HCT116 (cell line): ENCODE measurements at regions not wholly inside any gene's neighbourhood (a gene's known extent, or its start where the extent isn't known, plus 50 kb on each side); places are given as distances from the start of the nearest gene placed in this dataset.
A peak's percentile ranks its signal among the peaks of the same experiment; 100 is the strongest.

Experiments
- ATAC-seq: fragments of 200-7000 bp; cut with Tn5 transposase; 2 replicates; pipeline ENCODE4 v1.9.1; 2020; ENCODE audit warnings: mild to moderate bottlenecking, moderate library complexity
- BruUV-seq: library from RNA; stranded (reverse); fragments of 400-500 nt; replicated peaks from 2 replicates; lab custom pipeline; 2021; lab: Mats Ljungman, UMichigan
- CTCF ChIA-PET: fragments of 300-600 bp; sonication (Branson Sonifier 250); formaldehyde crosslinking; loops from one replicate; lab custom pipeline; 2021; ENCODE audit warnings: antibody characterized with exemption; lab: Charles Lee
- POLR2A ChIA-PET: fragments of 300-600, 350-600 bp; sonication (Branson Sonifier 250); formaldehyde crosslinking; loops from one replicate; lab custom pipeline; 2021; ENCODE audit warnings: antibody characterized with exemption; lab: Charles Lee
- RAD21 ChIA-PET, 2 experiments: fragments of 300-600 bp; sonication (Branson Sonifier 250); formaldehyde crosslinking; loops; one replicate each; lab custom pipeline; 2023; ENCODE audit warnings: low total read pairs in 2 of 2; ENCODE audit not compliant: uncharacterized antibody in 2 of 2, unreplicated experiment in 2 of 2, low non-redundant PET in 1 of 2; lab: Charles Lee
- DNase-seq: peaks from one replicate; pipeline ENCODE4 v3.0.0-alpha.2; 2010; ENCODE audit warnings: low read depth, low spot score
- H2AFZ ChIP-seq: fragments of 200-600 bp; shearing (Covaris generic), sonication (generic); 2 replicates; pipeline ENCODE4 v1.6.1; 2017; ENCODE audit warnings: low read depth, mixed run types, mixed read lengths, antibody characterized with exemption, low read length; ENCODE audit not compliant: poor library complexity, severe bottlenecking
- H3K27ac ChIP-seq: 2 replicates; pipeline ENCODE4 v1.5.1; 2012; ENCODE audit warnings: low read depth, low read length
- H3K27me3 ChIP-seq: fragments of 200-600 bp; sonication (generic); 2 replicates; pipeline ENCODE4 v1.6.1; 2016; ENCODE audit warnings: mixed run types, low read length, mixed read lengths; ENCODE audit not compliant: insufficient read depth
- H3K36me3 ChIP-seq, 2 experiments: fragments of 200-500 bp in 1 of 2; fragments of 200-600 bp in 1 of 2; sonication (Bioruptor generic) in 1 of 2; sonication (generic) in 1 of 2; 2 replicates each; pipeline versions ENCODE4 v1.5.1 to v1.6.1; 2014 to 2016; ENCODE audit warnings: low read length in 2 of 2, inconsistent platforms in 1 of 2, mixed read lengths in 1 of 2, mixed run types in 1 of 2; ENCODE audit not compliant: insufficient read depth in 2 of 2, control insufficient read depth in 1 of 2
- H3K4me1 ChIP-seq, 2 experiments: fragments of 200-600 bp in 1 of 2; sonication (generic) in 1 of 2; 2 replicates each; pipeline versions ENCODE4 v1.5.1 to v1.6.1; 2012 to 2017; ENCODE audit warnings: low read length in 2 of 2, inconsistent platforms in 1 of 2, mild to moderate bottlenecking in 1 of 2, mixed read lengths in 1 of 2, mixed run types in 1 of 2, moderate library complexity in 1 of 2; ENCODE audit not compliant: insufficient read depth in 2 of 2, control insufficient read depth in 1 of 2
- H3K4me2 ChIP-seq: fragments of 200-600 bp; sonication (generic); 2 replicates; pipeline ENCODE4 v1.6.1; 2017; ENCODE audit warnings: mixed run types, low read length, mixed read lengths
- H3K4me3 ChIP-seq, 2 experiments: fragments of 200-600 bp in 1 of 2; sonication (generic) in 1 of 2; replicated peaks in 1 of 2; 2 replicates each; pipeline ENCODE4 v1.5.1; 2011 to 2016; ENCODE audit warnings: low read length in 2 of 2, control low read depth in 1 of 2, low read depth in 1 of 2, mild to moderate bottlenecking in 1 of 2, mixed read lengths in 1 of 2, mixed run types in 1 of 2
- H3K79me2 ChIP-seq: fragments of 200-600 bp; sonication (generic); 2 replicates; pipeline ENCODE4 v1.6.1; 2017; ENCODE audit warnings: mild to moderate bottlenecking, mixed run types, low read length, moderate library complexity, mixed read lengths; ENCODE audit not compliant: insufficient read depth
- H3K9ac ChIP-seq: fragments of 200-600 bp; sonication (generic); 2 replicates; pipeline ENCODE4 v1.6.1; 2016; ENCODE audit warnings: low read length, mixed read lengths
- H3K9me2 ChIP-seq: fragments of 200-600 bp; sonication (generic), shearing (Covaris generic); 2 replicates; pipeline ENCODE4 v1.6.1; 2017; ENCODE audit warnings: mixed run types, mild to moderate bottlenecking, moderate library complexity; ENCODE audit not compliant: insufficient read depth
- H3K9me3 ChIP-seq, 2 experiments: fragments of 200-500 bp in 1 of 2; fragments of 200-600 bp in 1 of 2; sonication (Bioruptor generic) in 1 of 2; sonication (generic) in 1 of 2; 2 replicates each; pipeline ENCODE4 v1.6.1; 2014 to 2017; ENCODE audit warnings: low read length in 2 of 2, mixed read lengths in 2 of 2, inconsistent platforms in 1 of 2, low read depth in 1 of 2, mild to moderate bottlenecking in 1 of 2, mixed run types in 1 of 2, moderate library complexity in 1 of 2; ENCODE audit not compliant: control insufficient read depth in 1 of 2, insufficient read depth in 1 of 2
- H4K20me1 ChIP-seq: fragments of 200-600 bp; sonication (generic), shearing (Covaris generic); 2 replicates; pipeline ENCODE4 v1.6.1; 2017; ENCODE audit warnings: mixed run types, mild to moderate bottlenecking, moderate library complexity; ENCODE audit not compliant: insufficient read depth
- CBX3 ChIP-seq: IDR thresholded peaks from 2 replicates; pipeline ENCODE4 v1.6.1; 2012; ENCODE audit warnings: low read depth
- CEBPB ChIP-seq: IDR thresholded peaks from 2 replicates; pipeline ENCODE4 v1.6.1; 2012; ENCODE audit warnings: low read depth
- EGR1 ChIP-seq: IDR thresholded peaks from 2 replicates; pipeline ENCODE4 v1.6.1; 2012; ENCODE audit warnings: low read depth
- ELF1 ChIP-seq: IDR thresholded peaks from 2 replicates; pipeline ENCODE4 v1.6.1; 2012; ENCODE audit warnings: low read depth, borderline replicate concordance
- EZH2 ChIP-seq: fragments of 200-600 bp; sonication (generic); IDR thresholded peaks from 2 replicates; pipeline ENCODE4 v1.6.1; 2017; ENCODE audit warnings: antibody characterized with exemption, mixed run types
- EZH2phosphoT487 ChIP-seq: fragments of 200-600 bp; IDR thresholded peaks from 2 replicates; pipeline ENCODE4 v1.6.1; 2018; ENCODE audit warnings: antibody characterized with exemption, borderline replicate concordance
- FOSL1 ChIP-seq: IDR thresholded peaks from 2 replicates; pipeline ENCODE4 v1.6.1; 2012; ENCODE audit warnings: low read depth
- JUND ChIP-seq: IDR thresholded peaks from 2 replicates; pipeline ENCODE4 v1.6.1; 2012
- SIN3A ChIP-seq: IDR thresholded peaks from 2 replicates; pipeline ENCODE4 v1.6.1; 2012; ENCODE audit warnings: low read depth
- SP1 ChIP-seq: IDR thresholded peaks from 2 replicates; pipeline ENCODE4 v1.6.1; 2012; ENCODE audit warnings: low read depth
- TCF7L2 ChIP-seq: IDR thresholded peaks from 2 replicates; pipeline ENCODE4 v1.7.0; 2011; ENCODE audit warnings: borderline replicate concordance, inconsistent platforms; ENCODE audit not compliant: insufficient read depth, insufficient read length; ENCODE audit errors: extremely low read depth
- YY1 ChIP-seq: IDR thresholded peaks from 2 replicates; pipeline ENCODE4 v1.6.1; 2011; ENCODE audit warnings: low read length, low read depth, moderate library complexity, mild to moderate bottlenecking; ENCODE audit not compliant: insufficient replicate concordance; ENCODE audit errors: extremely low read depth
- ZFX ChIP-seq: fragments of 450-650 bp; IDR thresholded peaks from 2 replicates; pipeline ENCODE4 v1.6.1; 2017
- ZNF274 ChIP-seq: fragments of 200-500 bp; sonication (Bioruptor generic); IDR thresholded peaks from 2 replicates; pipeline ENCODE4 v1.6.1; 2014; ENCODE audit warnings: mild to moderate bottlenecking, low read depth, low read length, inconsistent platforms
- intact Hi-C: fragments of 100-400 bp; cut with micrococcal nuclease; formaldehyde crosslinking; loops from 2 replicates; pipeline ENCODE4 v1.10.0; 2022
- TF ChIP-seq, protein P1 (sequence below): IDR thresholded peaks from 2 replicates; pipeline ENCODE4 v1.6.1; 2012
- TF ChIP-seq, protein P2 (sequence below): IDR thresholded peaks from 2 replicates; pipeline ENCODE4 v1.6.1; 2012; ENCODE audit warnings: low read depth
- TF ChIP-seq, protein P3 (sequence below): IDR thresholded peaks from 2 replicates; pipeline ENCODE4 v1.6.1; 2012
- TF ChIP-seq, protein P4 (sequence below): IDR thresholded peaks from 2 replicates; pipeline ENCODE4 v1.6.1; 2011; ENCODE audit warnings: mild to moderate bottlenecking, low read length, moderate library complexity; ENCODE audit not compliant: insufficient replicate concordance; ENCODE audit errors: extremely low read depth
- TF ChIP-seq, protein P5 (sequence below), 3 experiments: fragments of 200-600 bp in 1 of 3; sonication (generic) in 1 of 3; IDR thresholded peaks in 2 of 3; conservative IDR thresholded peaks in 1 of 3; 2 replicates each; pipeline ENCODE4 v1.5.1; 2012 to 2017; ENCODE audit warnings: low read depth in 2 of 3, low read length in 2 of 3, antibody characterized with exemption in 1 of 3, borderline replicate concordance in 1 of 3, control low read depth in 1 of 3, mild to moderate bottlenecking in 1 of 3, mixed read lengths in 1 of 3, mixed run types in 1 of 3, moderate library complexity in 1 of 3; ENCODE audit not compliant: insufficient read depth in 1 of 3

DNA sequence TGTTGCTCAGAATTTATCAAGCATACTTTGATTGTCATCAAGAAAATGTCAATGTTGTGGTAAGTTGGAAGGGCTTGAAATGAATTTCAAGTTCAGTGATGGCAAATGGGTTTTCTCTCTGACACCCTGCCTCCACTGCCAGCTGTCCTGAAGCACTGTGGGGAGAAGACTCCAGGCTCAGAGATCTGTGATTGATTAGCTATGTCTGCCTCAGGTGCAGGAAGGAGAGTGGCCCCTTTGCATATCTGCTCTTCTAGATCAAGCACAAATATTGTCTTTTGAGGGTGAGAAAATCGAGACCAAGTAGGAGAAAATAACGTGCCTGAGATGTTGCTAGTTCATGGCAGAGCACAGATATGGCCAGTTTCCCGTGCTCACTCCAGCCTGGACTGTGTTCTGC is 178.8 kb upstream of the GLI2 start:
- H3K4me3 ChIP-seq, result no peak overlapping the region
- no peaks in the 10 kb centered on the region for H3K9me2 ChIP-seq
- H3K9me3 ChIP-seq, result no peaks in the 10 kb centered on the region
- CTCF ChIA-PET, result no interaction called here
- no peaks in the 10 kb centered on the region for H4K20me1 ChIP-seq
- no peak overlapping the region for H3K4me2 ChIP-seq
- DNase-seq (peak; percentile 15), ATAC-seq (no peak)
- intact Hi-C loops, result no loop called here
- POLR2A ChIA-PET, result no interaction called here
- BruUV-seq, result no TSS peak
- H3K36me3 ChIP-seq, result no peaks in the 10 kb centered on the region
- no peaks in the 10 kb centered on the region for H3K79me2 ChIP-seq
- no peak overlapping the region for H2AFZ ChIP-seq
- H3K9ac ChIP-seq, result no peak overlapping the region
- peaks cover 4 to 16% of the 10 kb centered on the region in 2 experiments; a peak in 3 of 4 replicates for H3K4me1 ChIP-seq
- H3K27me3 ChIP-seq, result no peaks in the 10 kb centered on the region
- no peak overlapping the region for H3K27ac ChIP-seq
- TF ChIP-seq TCF7L2 (no peak), FOSL1 (no peak), EZH2 (no peak), ZNF274 (no peak), ZFX (no peak), YY1 (no peak), JUND (no peak), SP1 (no peak), CEBPB (no peak), SIN3A (no peak), CBX3 (no peak), ELF1 (no peak), EZH2phosphoT487 (no peak), EGR1 (no peak)
- TF ChIP-seq, protein P1, sequence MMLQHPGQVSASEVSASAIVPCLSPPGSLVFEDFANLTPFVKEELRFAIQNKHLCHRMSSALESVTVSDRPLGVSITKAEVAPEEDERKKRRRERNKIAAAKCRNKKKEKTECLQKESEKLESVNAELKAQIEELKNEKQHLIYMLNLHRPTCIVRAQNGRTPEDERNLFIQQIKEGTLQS, result no peak
- TF ChIP-seq, protein P2, sequence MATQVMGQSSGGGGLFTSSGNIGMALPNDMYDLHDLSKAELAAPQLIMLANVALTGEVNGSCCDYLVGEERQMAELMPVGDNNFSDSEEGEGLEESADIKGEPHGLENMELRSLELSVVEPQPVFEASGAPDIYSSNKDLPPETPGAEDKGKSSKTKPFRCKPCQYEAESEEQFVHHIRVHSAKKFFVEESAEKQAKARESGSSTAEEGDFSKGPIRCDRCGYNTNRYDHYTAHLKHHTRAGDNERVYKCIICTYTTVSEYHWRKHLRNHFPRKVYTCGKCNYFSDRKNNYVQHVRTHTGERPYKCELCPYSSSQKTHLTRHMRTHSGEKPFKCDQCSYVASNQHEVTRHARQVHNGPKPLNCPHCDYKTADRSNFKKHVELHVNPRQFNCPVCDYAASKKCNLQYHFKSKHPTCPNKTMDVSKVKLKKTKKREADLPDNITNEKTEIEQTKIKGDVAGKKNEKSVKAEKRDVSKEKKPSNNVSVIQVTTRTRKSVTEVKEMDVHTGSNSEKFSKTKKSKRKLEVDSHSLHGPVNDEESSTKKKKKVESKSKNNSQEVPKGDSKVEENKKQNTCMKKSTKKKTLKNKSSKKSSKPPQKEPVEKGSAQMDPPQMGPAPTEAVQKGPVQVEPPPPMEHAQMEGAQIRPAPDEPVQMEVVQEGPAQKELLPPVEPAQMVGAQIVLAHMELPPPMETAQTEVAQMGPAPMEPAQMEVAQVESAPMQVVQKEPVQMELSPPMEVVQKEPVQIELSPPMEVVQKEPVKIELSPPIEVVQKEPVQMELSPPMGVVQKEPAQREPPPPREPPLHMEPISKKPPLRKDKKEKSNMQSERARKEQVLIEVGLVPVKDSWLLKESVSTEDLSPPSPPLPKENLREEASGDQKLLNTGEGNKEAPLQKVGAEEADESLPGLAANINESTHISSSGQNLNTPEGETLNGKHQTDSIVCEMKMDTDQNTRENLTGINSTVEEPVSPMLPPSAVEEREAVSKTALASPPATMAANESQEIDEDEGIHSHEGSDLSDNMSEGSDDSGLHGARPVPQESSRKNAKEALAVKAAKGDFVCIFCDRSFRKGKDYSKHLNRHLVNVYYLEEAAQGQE, result no peak
- TF ChIP-seq, protein P3, sequence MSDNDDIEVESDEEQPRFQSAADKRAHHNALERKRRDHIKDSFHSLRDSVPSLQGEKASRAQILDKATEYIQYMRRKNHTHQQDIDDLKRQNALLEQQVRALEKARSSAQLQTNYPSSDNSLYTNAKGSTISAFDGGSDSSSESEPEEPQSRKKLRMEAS, result no peak
- TF ChIP-seq, protein P4, sequence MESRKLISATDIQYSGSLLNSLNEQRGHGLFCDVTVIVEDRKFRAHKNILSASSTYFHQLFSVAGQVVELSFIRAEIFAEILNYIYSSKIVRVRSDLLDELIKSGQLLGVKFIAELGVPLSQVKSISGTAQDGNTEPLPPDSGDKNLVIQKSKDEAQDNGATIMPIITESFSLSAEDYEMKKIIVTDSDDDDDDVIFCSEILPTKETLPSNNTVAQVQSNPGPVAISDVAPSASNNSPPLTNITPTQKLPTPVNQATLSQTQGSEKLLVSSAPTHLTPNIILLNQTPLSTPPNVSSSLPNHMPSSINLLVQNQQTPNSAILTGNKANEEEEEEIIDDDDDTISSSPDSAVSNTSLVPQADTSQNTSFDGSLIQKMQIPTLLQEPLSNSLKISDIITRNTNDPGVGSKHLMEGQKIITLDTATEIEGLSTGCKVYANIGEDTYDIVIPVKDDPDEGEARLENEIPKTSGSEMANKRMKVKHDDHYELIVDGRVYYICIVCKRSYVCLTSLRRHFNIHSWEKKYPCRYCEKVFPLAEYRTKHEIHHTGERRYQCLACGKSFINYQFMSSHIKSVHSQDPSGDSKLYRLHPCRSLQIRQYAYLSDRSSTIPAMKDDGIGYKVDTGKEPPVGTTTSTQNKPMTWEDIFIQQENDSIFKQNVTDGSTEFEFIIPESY, result no peak
- TF ChIP-seq, protein P5, sequence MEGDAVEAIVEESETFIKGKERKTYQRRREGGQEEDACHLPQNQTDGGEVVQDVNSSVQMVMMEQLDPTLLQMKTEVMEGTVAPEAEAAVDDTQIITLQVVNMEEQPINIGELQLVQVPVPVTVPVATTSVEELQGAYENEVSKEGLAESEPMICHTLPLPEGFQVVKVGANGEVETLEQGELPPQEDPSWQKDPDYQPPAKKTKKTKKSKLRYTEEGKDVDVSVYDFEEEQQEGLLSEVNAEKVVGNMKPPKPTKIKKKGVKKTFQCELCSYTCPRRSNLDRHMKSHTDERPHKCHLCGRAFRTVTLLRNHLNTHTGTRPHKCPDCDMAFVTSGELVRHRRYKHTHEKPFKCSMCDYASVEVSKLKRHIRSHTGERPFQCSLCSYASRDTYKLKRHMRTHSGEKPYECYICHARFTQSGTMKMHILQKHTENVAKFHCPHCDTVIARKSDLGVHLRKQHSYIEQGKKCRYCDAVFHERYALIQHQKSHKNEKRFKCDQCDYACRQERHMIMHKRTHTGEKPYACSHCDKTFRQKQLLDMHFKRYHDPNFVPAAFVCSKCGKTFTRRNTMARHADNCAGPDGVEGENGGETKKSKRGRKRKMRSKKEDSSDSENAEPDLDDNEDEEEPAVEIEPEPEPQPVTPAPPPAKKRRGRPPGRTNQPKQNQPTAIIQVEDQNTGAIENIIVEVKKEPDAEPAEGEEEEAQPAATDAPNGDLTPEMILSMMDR (IDR thresholded peaks at IDR 0.05 in 2 of 3, conservative IDR thresholded peaks at IDR 0.05 in 1 of 3; ENCODE audit: borderline replicate concordance in 1 of 3, insufficient read depth in 1 of 3, low read depth in 2 of 3, low read length in 2 of 3), result no peak
- RAD21 ChIA-PET, result no interaction called here
